ENCODE measurements at regions not wholly inside any gene's neighbourhood (a gene's known extent, or its start where the extent isn't known, plus 50 kb on each side); places are given as distances from the start of the nearest gene placed in this dataset.

- POLR2A ChIA-PET (ENCODE audit: unreplicated experiment), result no interaction called here
- H3K23ac ChIP-seq (ENCODE audit: low read depth, low read length), result no peak overlapping the region
- no TSS peak for BruUV-seq (replicated peaks)
Measured at GRCh38 chr13:63189712-63190111, 1774.1 kb upstream of the PCDH20 start.

More at GRCh38 chr13:63189712-63190111, 1774.1 kb upstream of the PCDH20 start:
- no peak overlapping the region for H4K91ac ChIP-seq (ENCODE audit: insufficient read depth, low read depth, low read length)
- no peak overlapping the region for H2AK9ac ChIP-seq (replicated peaks; ENCODE audit: low read depth, low read length, poor library complexity)
- H3K27me3 ChIP-seq (ENCODE audit: control insufficient read depth, insufficient read depth, low read length), result no peaks in the 10 kb centered on the region
- H2BK5ac ChIP-seq (ENCODE audit: low read depth, low read length, poor library complexity, severe bottlenecking), result no peak overlapping the region
- no peaks in the 10 kb centered on the region for H3K36me3 ChIP-seq (ENCODE audit: control insufficient read depth, insufficient read depth, low read length)
- no peak for ATAC-seq (ENCODE audit: low read depth)
- CTCF ChIA-PET, result no interaction called here
- H3K56ac ChIP-seq (ENCODE audit: extremely low read depth, insufficient read depth, low read length), result no peak overlapping the region
- intact Hi-C loops (cut with micrococcal nuclease) (no loop called here), in situ Hi-C loops (cut with MboI; ENCODE audit: low sequenced_read_pairs) (no loop called here), dilution Hi-C loops (cut with HindIII; ENCODE audit: low sequenced_read_pairs, unreplicated experiment) (no loop called here)
- no peak overlapping the region; the same call in 2 of the 3 replicates for H2BK15ac ChIP-seq (ENCODE audit: low read depth, low read length)
- no peak overlapping the region for H2AK5ac ChIP-seq (ENCODE audit: low read depth, low read length)
- TF ChIP-seq SMC3 (IDR thresholded peaks at IDR 0.05; ENCODE audit: low read depth, low read length), result no peak
- no peak for TF ChIP-seq MXI1 (IDR thresholded peaks at IDR 0.05; ENCODE audit: borderline replicate concordance, low read depth, low read length)
- no peak for TF ChIP-seq CHD1 (IDR thresholded peaks at IDR 0.05; ENCODE audit: low read depth, low read length)
- TF ChIP-seq FOS (IDR thresholded peaks at IDR 0.05; ENCODE audit: low read depth, low read length), result no peak
- TF ChIP-seq RAD21 (IDR thresholded peaks at IDR 0.05; ENCODE audit: low read length), result no peak
- TF ChIP-seq NFE2L2 (IDR thresholded peaks at IDR 0.05; ENCODE audit: low read depth, low read length), result no peak
- no peak for TF ChIP-seq POLR2A (IDR thresholded peaks at IDR 0.05; ENCODE audit: low read depth, low read length)
- TF ChIP-seq ELK1 (IDR thresholded peaks at IDR 0.05; ENCODE audit: borderline replicate concordance, low read depth, low read length), result no peak
- no peak for TF ChIP-seq RFX5 (IDR thresholded peaks at IDR 0.05; ENCODE audit: low read depth, low read length)
- no peak for TF ChIP-seq USF2 (IDR thresholded peaks at IDR 0.05; ENCODE audit: low read depth, low read length)
- no peak for TF ChIP-seq RCOR1 (IDR thresholded peaks at IDR 0.05; ENCODE audit: insufficient replicate concordance, low read length)
- TF ChIP-seq MAFK (IDR thresholded peaks at IDR 0.05; ENCODE audit: low read depth, low read length), result no peak
- H3K4ac ChIP-seq (ENCODE audit: low read depth, low read length), result no peak overlapping the region
- H2AFZ ChIP-seq (replicated peaks; ENCODE audit: low read length, poor library complexity), result no peak overlapping the region
- H3K9ac ChIP-seq (ENCODE audit: low read depth, low read length), result no peak overlapping the region
- H4K8ac ChIP-seq (ENCODE audit: low read depth in 2 of 2, low read length in 2 of 2), result no peak overlapping the region
- H3K4me2 ChIP-seq (ENCODE audit: low read depth, low read length), result no peak overlapping the region
- H2BK120ac ChIP-seq (ENCODE audit: low read depth, low read length), result no peak overlapping the region
- no peak overlapping the region for H4K5ac ChIP-seq (ENCODE audit: low read depth, low read length)
- H3K9me3 ChIP-seq (ENCODE audit: control insufficient read depth, insufficient read depth, low read length), result no peaks in the 10 kb centered on the region
- H3K79me1 ChIP-seq (ENCODE audit: low read depth in 1 of 2, low read length in 2 of 2), result no peaks in the 10 kb centered on the region
- no peak overlapping the region for H3K18ac ChIP-seq (ENCODE audit: low read depth, low read length)
- no peaks in the 10 kb centered on the region for H4K20me1 ChIP-seq (ENCODE audit: insufficient read depth, low read length)
- no peak overlapping the region for H2BK20ac ChIP-seq (ENCODE audit: low read depth, low read length)
- no peak overlapping the region for H3K27ac ChIP-seq (ENCODE audit: insufficient read depth, low read length)
- DNase-seq, result no peak
- no peaks in the 10 kb centered on the region for H3K9me1 ChIP-seq (ENCODE audit: insufficient read depth, low read length)
- no peak overlapping the region for H3K4me3 ChIP-seq (ENCODE audit: insufficient read depth, low read depth, low read length)
- peaks cover 2% of the 10 kb centered on the region; the same call in 1 of the 2 replicates for H3K4me1 ChIP-seq (ENCODE audit: control insufficient read depth, insufficient read depth, low read length)
- 100% methylated on average over 4 of the region's 9 CpGs; no CpG with 5 or more reads in 1 of the 2 experiments for WGBS, 2 experiments (ENCODE audit: extremely low coverage in 2 of 2, insufficient read length in 1 of 2)
- no peak overlapping the region for H3K14ac ChIP-seq (replicated peaks; ENCODE audit: low read depth, low read length)
